ENCODE measurements at regions not wholly inside any gene's neighbourhood (a gene's known extent, or its start where the extent isn't known, plus 50 kb on each side); places are given as distances from the start of the nearest gene placed in this dataset.
"Not testable (repeated sequence)": the region's sequence is repeated elsewhere in the genome, so short reads cannot be mapped to it uniquely, and the experiment has no call there.

DNA sequence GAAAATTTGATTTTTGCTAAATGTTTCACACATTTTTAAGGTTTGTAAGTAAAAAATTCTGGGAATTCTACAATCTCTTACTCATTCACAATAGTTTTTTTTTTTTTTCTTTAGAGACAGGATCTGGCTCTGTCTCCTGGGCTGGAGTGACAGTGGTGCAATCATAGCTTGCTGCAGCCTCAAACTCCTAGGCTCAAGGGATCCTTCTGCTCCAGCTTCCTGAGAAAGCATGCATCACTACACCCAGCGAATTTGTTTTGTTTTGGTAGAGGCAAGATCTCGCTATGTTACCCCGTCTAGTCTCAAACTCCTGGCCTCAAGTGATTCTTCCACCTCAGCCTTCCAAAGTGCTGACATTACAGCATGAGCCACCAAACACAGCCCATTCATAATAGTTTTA, 232.8 kb downstream of the GJA1 start:
- Histone ChIP-seq H3K27me3 (no peaks in the 10 kb centered on the region), H3K4me1 (no peaks in the 10 kb centered on the region), H3K9me3 (no peaks in the 10 kb centered on the region), H3K36me3 (no peaks in the 10 kb centered on the region), H3K4me3 (ENCODE audit: low read depth, low read length) (no peak overlapping the region)
- DNase-seq, result no peak
- TF ChIP-seq, protein P1, sequence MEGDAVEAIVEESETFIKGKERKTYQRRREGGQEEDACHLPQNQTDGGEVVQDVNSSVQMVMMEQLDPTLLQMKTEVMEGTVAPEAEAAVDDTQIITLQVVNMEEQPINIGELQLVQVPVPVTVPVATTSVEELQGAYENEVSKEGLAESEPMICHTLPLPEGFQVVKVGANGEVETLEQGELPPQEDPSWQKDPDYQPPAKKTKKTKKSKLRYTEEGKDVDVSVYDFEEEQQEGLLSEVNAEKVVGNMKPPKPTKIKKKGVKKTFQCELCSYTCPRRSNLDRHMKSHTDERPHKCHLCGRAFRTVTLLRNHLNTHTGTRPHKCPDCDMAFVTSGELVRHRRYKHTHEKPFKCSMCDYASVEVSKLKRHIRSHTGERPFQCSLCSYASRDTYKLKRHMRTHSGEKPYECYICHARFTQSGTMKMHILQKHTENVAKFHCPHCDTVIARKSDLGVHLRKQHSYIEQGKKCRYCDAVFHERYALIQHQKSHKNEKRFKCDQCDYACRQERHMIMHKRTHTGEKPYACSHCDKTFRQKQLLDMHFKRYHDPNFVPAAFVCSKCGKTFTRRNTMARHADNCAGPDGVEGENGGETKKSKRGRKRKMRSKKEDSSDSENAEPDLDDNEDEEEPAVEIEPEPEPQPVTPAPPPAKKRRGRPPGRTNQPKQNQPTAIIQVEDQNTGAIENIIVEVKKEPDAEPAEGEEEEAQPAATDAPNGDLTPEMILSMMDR (IDR thresholded peaks at IDR 0.05; ENCODE audit: low read depth, low read length), result no peak

DNA sequence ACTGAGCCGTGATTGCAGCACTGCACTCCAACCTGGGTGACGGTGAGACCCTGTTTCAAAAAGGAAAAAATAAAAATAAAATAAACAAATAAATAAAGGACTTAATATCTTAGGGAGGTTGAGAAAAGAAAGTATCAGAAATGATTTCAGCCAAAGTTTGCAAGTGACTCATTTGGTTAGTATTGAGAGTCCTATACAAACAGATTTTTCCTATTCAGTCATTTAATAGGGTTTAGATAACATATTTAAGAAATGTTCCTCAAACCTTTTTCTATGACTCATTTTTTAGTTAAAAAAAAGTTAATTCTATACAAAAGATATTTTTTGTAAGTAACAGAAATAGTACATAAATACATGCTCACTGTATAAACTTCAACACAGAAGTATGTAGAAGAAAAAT, 235.1 kb downstream of the GJA1 start:
- Histone ChIP-seq H3K4me1 (no peaks in the 10 kb centered on the region), H3K9me3 (no peaks in the 10 kb centered on the region), H3K4me3 (ENCODE audit: low read depth, low read length) (no peak overlapping the region), H3K36me3 (no peaks in the 10 kb centered on the region), H3K27me3 (no peaks in the 10 kb centered on the region)
- DNase-seq, result no peak
- TF ChIP-seq, protein P1 (IDR thresholded peaks at IDR 0.05; ENCODE audit: low read depth, low read length), result no peak

DNA sequence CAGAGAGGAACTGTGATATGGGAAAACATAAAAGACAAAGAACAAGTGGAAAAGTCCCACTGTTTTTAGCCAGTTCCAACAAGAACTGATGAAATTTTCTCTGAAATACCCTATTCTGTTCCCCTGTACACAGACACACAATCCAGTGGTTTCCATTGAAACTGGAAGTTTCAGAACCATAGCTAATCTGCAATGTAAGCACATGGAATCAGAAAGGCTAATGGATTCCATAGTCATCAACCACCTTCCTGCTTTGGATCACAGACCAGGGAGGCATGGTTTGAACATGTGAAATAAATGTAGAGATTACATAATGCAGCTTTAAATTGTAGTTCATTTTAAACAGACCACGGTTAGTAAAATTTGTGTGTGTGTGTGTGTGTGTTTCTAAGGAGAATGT, 242.1 kb downstream of the GJA1 start:
- H3K36me3 ChIP-seq, result no peaks in the 10 kb centered on the region
- H3K27me3 ChIP-seq, result no peaks in the 10 kb centered on the region
- no peak overlapping the region for H3K4me3 ChIP-seq (ENCODE audit: low read depth, low read length)
- no peaks in the 10 kb centered on the region for H3K4me1 ChIP-seq
- TF ChIP-seq, protein P1 (IDR thresholded peaks at IDR 0.05; ENCODE audit: low read depth, low read length), result no peak
- H3K9me3 ChIP-seq, result no peaks in the 10 kb centered on the region
- DNase-seq, result no peak

DNA sequence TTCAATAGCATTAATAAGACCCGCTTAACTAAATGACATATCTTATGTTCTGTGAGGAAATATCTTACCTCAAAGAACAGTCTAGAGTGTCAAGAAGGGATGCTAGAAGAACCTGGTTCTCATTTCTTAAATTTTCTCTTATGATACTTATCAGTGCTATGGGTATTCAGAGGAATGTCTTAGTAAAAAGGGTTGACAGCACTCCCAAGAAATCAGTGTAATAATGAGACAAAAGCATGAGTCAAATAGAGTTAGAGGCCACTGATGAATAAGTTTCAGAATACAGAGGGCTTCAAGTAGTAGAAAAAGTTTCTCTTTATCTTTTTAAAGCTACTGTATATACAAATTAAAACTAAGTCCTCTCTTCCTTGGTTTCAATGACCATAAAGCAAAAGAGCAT, 242.8 kb downstream of the GJA1 start:
- no peaks in the 10 kb centered on the region for H3K36me3 ChIP-seq
- H3K27me3 ChIP-seq, result no peaks in the 10 kb centered on the region
- no peak overlapping the region for H3K4me3 ChIP-seq (ENCODE audit: low read depth, low read length)
- DNase-seq, result no peak
- no peaks in the 10 kb centered on the region for H3K9me3 ChIP-seq
- TF ChIP-seq, protein P1 (IDR thresholded peaks at IDR 0.05; ENCODE audit: low read depth, low read length), result no peak
- no peaks in the 10 kb centered on the region for H3K4me1 ChIP-seq

DNA sequence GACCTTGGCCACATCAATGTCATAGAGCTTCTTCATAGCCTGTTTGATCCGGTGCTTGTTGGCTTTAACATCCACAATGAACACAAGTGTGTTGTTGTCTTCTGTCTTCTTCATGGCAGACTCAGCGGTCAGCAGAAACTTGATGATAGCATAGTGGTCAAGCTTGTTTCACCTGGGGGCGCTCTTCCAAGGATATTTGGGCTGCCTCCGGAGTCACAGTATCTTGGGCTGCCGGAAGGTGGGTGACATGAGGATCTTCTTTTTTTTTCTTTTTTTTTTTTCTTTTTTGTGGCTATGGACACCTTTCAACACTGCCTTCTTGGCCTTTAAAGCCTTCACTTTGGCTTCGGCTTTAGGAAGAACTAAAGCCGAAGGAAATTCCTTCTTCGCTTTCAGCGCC, 244.6 kb downstream of the GJA1 start:
- H3K27me3 ChIP-seq, result no peaks in the 10 kb centered on the region
- DNase-seq, result no peak
- H3K36me3 ChIP-seq, result no peaks in the 10 kb centered on the region
- H3K4me1 ChIP-seq, result no peaks in the 10 kb centered on the region
- H3K4me3 ChIP-seq (ENCODE audit: low read depth, low read length), result no peak overlapping the region
- TF ChIP-seq, protein P1 (IDR thresholded peaks at IDR 0.05; ENCODE audit: low read depth, low read length), result no peak
- H3K9me3 ChIP-seq, result no peaks in the 10 kb centered on the region

DNA sequence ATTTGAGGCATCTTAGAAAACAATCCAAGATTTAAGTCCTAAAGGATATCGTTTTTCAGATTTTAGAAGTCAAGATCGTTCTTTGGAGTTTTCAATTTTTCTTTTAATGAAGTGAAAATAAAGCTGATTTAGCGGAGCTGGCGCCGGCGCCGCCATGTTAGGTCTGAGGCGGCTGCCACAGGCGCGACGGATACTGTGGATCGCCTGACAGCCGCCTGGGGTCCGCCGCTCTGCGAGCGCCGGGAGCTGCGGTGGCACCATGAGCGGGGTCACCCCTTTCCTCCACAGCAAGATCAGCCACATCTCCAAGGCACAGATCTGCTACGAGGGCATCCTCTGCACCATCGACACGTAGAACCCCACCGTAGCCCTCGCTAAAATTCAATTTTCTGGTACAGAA, 247.2 kb downstream of the GJA1 start:
- H3K4me3 ChIP-seq (ENCODE audit: low read depth, low read length), result no peak overlapping the region
- H3K36me3 ChIP-seq, result no peaks in the 10 kb centered on the region
- no peaks in the 10 kb centered on the region for H3K4me1 ChIP-seq
- H3K27me3 ChIP-seq, result no peaks in the 10 kb centered on the region
- H3K9me3 ChIP-seq, result no peaks in the 10 kb centered on the region
- no peak for DNase-seq
- TF ChIP-seq, protein P1 (IDR thresholded peaks at IDR 0.05; ENCODE audit: low read depth, low read length), result no peak

DNA sequence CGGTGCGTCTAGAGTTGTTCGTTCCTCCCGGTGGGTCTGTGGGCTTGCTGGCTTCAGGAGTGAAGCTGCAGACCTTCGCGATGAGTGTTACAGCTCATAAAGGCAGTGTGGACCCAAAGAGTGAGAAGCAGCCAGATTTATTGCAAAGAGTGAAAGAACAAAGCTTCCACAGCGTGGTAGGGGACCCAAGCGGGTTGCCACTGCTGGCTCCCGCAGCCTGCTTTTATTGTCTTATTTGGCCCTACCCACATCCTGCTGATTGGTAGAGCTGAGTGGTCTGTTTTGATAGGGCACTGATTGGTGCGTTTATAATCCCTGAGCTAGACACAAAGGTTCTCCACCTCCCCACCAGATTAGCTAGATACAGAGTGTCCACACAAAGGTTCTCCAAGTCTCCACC, 250.4 kb downstream of the GJA1 start:
- not testable (repeated sequence) for DNase-seq; H3K27me3 ChIP-seq; H3K9me3 ChIP-seq; H3K4me3 ChIP-seq (ENCODE audit: low read depth, low read length); H3K36me3 ChIP-seq; H3K4me1 ChIP-seq

Data from BE2C (cell line).